ENCODE measurements at regions not wholly inside any gene's neighbourhood (a gene's known extent, or its start where the extent isn't known, plus 50 kb on each side); places are given as distances from the start of the nearest gene placed in this dataset.

DNA sequence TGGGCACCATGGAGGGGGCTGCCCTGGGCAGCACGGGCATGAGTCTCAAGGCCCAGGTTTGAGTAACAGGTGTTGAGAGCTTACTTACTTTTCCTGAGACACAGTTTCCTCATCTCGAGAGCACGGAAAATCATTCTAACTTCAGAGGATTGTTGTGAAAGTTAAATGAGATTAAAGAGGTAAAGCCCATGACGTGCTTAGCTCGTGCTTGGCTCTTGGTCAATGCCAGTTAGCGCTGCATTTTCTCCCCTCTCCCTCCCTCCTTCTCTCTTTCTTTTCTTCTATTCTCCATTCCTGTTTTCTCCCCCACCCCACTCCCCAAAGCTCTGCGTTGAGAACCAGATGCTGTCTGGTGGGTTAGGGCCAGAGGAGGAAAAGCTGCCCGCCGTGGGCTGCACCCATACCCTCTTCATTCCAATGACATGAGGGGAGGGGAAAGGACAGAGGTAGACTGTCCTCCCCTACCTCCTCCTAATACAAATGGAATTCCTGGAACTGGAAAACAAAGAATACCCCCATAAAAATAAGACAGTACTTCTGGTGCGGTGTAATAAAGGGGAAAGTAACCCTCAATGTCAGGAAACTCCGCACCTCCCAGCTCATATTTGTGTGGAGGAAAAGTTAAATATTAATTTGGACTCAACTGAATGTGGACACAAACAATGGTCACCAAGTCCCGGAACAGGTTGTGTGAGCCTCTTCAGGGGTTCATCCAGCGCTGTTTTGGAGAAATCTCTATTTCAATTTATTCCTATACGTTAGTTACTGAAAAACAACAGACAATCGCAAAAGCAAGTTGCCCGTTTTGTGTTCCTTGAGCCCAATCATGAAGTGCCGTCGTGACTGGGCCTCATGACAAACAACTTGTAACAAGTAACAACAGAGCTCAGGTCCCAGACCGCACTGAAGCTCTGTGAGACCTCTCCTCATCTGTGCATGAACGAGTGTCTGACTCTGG is 54.8 kb upstream of the B3GAT1 start (continued):
- TF ChIP-seq, protein P1, sequence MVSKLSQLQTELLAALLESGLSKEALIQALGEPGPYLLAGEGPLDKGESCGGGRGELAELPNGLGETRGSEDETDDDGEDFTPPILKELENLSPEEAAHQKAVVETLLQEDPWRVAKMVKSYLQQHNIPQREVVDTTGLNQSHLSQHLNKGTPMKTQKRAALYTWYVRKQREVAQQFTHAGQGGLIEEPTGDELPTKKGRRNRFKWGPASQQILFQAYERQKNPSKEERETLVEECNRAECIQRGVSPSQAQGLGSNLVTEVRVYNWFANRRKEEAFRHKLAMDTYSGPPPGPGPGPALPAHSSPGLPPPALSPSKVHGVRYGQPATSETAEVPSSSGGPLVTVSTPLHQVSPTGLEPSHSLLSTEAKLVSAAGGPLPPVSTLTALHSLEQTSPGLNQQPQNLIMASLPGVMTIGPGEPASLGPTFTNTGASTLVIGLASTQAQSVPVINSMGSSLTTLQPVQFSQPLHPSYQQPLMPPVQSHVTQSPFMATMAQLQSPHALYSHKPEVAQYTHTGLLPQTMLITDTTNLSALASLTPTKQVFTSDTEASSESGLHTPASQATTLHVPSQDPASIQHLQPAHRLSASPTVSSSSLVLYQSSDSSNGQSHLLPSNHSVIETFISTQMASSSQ (IDR thresholded peaks at IDR 0.05; ENCODE audit: low read depth): peak; percentile 79
- TF ChIP-seq, protein P1 (CRISPR knock-in tag; IDR thresholded peaks at IDR 0.05; ENCODE audit: borderline replicate concordance): peak; percentile 22; the same call in 1 of the 2 replicates
- TF ChIP-seq REL (CRISPR knock-in tag; conservative IDR thresholded peaks at IDR 0.05) (no peak), FOXP1 (IDR thresholded peaks at IDR 0.05) (no peak), FOXP1 (CRISPR knock-in tag; IDR thresholded peaks at IDR 0.05) (no peak), SRSF1 (optimal IDR thresholded peaks at IDR 0.05; ENCODE audit: low read depth, low read length) (no peak), RELA (CRISPR knock-in tag; IDR thresholded peaks at IDR 0.05) (no peak), HOXA7 (CRISPR knock-in tag; IDR thresholded peaks at IDR 0.05) (no peak), ZNF251 (CRISPR knock-in tag; IDR thresholded peaks at IDR 0.05) (no peak), SPEN (CRISPR knock-in tag; IDR thresholded peaks at IDR 0.05; ENCODE audit: low read depth) (no peak), HNRNPH1 (optimal IDR thresholded peaks at IDR 0.05; ENCODE audit: low read depth, low read length) (no peak), ZNF256 (CRISPR knock-in tag; conservative IDR thresholded peaks at IDR 0.05) (no peak), ZEB1 (IDR thresholded peaks at IDR 0.05; ENCODE audit: insufficient replicate concordance, low read depth) (no peak), MAFK (conservative IDR thresholded peaks at IDR 0.05 in 1 of 2, IDR thresholded peaks at IDR 0.05 in 1 of 2; ENCODE audit: low read length in 2 of 2) (no peak), TBX2 (CRISPR knock-in tag; IDR thresholded peaks at IDR 0.05; ENCODE audit: borderline replicate concordance) (peak; percentile 12; the same call in 1 of the 2 replicates)
- TF ChIP-seq, protein P2, sequence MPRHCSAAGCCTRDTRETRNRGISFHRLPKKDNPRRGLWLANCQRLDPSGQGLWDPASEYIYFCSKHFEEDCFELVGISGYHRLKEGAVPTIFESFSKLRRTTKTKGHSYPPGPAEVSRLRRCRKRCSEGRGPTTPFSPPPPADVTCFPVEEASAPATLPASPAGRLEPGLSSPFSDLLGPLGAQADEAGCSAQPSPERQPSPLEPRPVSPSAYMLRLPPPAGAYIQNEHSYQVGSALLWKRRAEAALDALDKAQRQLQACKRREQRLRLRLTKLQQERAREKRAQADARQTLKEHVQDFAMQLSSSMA (CRISPR knock-in tag; IDR thresholded peaks at IDR 0.05): no peak
- TF ChIP-seq, protein P3, sequence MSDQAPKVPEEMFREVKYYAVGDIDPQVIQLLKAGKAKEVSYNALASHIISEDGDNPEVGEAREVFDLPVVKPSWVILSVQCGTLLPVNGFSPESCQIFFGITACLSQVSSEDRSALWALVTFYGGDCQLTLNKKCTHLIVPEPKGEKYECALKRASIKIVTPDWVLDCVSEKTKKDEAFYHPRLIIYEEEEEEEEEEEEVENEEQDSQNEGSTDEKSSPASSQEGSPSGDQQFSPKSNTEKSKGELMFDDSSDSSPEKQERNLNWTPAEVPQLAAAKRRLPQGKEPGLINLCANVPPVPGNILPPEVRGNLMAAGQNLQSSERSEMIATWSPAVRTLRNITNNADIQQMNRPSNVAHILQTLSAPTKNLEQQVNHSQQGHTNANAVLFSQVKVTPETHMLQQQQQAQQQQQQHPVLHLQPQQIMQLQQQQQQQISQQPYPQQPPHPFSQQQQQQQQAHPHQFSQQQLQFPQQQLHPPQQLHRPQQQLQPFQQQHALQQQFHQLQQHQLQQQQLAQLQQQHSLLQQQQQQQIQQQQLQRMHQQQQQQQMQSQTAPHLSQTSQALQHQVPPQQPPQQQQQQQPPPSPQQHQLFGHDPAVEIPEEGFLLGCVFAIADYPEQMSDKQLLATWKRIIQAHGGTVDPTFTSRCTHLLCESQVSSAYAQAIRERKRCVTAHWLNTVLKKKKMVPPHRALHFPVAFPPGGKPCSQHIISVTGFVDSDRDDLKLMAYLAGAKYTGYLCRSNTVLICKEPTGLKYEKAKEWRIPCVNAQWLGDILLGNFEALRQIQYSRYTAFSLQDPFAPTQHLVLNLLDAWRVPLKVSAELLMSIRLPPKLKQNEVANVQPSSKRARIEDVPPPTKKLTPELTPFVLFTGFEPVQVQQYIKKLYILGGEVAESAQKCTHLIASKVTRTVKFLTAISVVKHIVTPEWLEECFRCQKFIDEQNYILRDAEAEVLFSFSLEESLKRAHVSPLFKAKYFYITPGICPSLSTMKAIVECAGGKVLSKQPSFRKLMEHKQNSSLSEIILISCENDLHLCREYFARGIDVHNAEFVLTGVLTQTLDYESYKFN (CRISPR knock-in tag; conservative IDR thresholded peaks at IDR 0.05): peak; percentile 40
